ENCODE measurements at regions not wholly inside any gene's neighbourhood (a gene's known extent, or its start where the extent isn't known, plus 50 kb on each side); places are given as distances from the start of the nearest gene placed in this dataset.

DNA sequence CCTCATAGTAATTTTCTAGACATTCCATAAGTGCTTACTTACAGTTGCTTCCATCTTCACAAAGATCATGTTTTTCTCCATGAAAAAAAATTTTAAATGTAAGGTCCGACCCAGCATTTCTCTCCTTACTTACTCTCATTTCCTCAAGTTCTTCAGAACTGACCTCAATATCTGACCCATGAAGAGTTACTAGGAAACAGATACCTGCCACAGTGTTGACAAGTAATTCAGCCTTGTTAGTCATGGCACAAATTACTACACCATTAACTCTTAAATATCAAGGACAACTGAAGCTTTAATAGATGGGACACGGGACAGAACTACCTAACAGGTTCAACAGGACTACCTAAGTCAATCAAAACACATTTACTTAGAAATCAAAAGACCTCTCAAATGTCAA is 316.2 kb downstream of the POM121L12 start:
- Histone ChIP-seq H4K20me1 (replicated peaks in 1 of 2; ENCODE audit: control insufficient read depth in 1 of 2, insufficient read depth in 2 of 2, low read length in 2 of 2) (no peaks in the 10 kb centered on the region), H3K56ac (replicated peaks; ENCODE audit: insufficient read length, low read depth, low read length) (no peak overlapping the region), H2AFZ (ENCODE audit: low read length) (no peak overlapping the region), H4K5ac (ENCODE audit: insufficient read length, low read depth, low read length) (no peak overlapping the region), H2AK5ac (ENCODE audit: low read depth, low read length) (no peak overlapping the region), H2BK12ac (ENCODE audit: low read depth, low read length) (no peak overlapping the region), H3K4me3 (ENCODE audit: extremely low read depth in 1 of 4, insufficient read depth in 2 of 4, low read depth in 3 of 4, low read length in 4 of 4) (no peak overlapping the region), H3K4ac (replicated peaks; ENCODE audit: insufficient read length, low read depth, low read length) (no peak overlapping the region), H2BK120ac (replicated peaks; ENCODE audit: low read depth, low read length) (no peak overlapping the region), H3K4me2 (ENCODE audit: insufficient read depth in 1 of 2, low read depth in 2 of 2, low read length in 2 of 2) (no peak overlapping the region), H3K4me1 (replicated peaks in 1 of 4; ENCODE audit: control insufficient read depth in 3 of 4, insufficient read depth in 4 of 4, low read length in 3 of 4) (no peaks in the 10 kb centered on the region), H2BK20ac (ENCODE audit: low read length) (no peak overlapping the region), H3K36me3 (ENCODE audit: control insufficient read depth in 2 of 4, insufficient read depth in 4 of 4, low read length in 3 of 4) (no peaks in the 10 kb centered on the region), H2BK15ac (ENCODE audit: low read length) (no peak overlapping the region), H3K14ac (ENCODE audit: insufficient read length) (no peak overlapping the region), H3K9ac (replicated peaks in 1 of 4; ENCODE audit: extremely low read depth in 1 of 4, low read depth in 3 of 4, low read length in 3 of 4) (no peak overlapping the region), H3K27ac (ENCODE audit: low read depth, low read length) (no peak overlapping the region), H3K18ac (ENCODE audit: extremely low read depth, low read length) (no peak overlapping the region), H3K79me1 (ENCODE audit: low read depth, low read length) (no peaks in the 10 kb centered on the region), H2BK5ac (ENCODE audit: low read depth, low read length) (no peak overlapping the region), H3K23ac (ENCODE audit: insufficient read length) (no peak overlapping the region), H4K91ac (replicated peaks; ENCODE audit: insufficient read length, low read length) (no peak overlapping the region), H3K79me2 (ENCODE audit: control insufficient read depth in 1 of 2, insufficient read depth in 2 of 2, low read length in 2 of 2) (no peaks in the 10 kb centered on the region), H3K27me3 (replicated peaks in 1 of 4; ENCODE audit: control insufficient read depth in 3 of 4, extremely low read depth in 1 of 4, insufficient read depth in 3 of 4, low read length in 3 of 4) (no peaks in the 10 kb centered on the region), H3K23me2 (ENCODE audit: low read depth, low read length) (no peaks in the 10 kb centered on the region), H3K9me3 (ENCODE audit: insufficient read depth in 2 of 2, low read depth in 1 of 2, low read length in 1 of 2) (no peaks in the 10 kb centered on the region), H4K8ac (ENCODE audit: extremely low read depth, insufficient read depth, low read length) (no peak overlapping the region)
- FAIRE-seq (no peak), DNase-seq (ENCODE audit: low read depth in 1 of 2, low spot score in 2 of 2) (no peak)
- ChIA-PET POLR2A (ENCODE audit: partially characterized antibody) (no interaction called here), CTCF (ENCODE audit: partially characterized antibody) (no interaction called here)
- TF ChIP-seq GABPA (IDR thresholded peaks at IDR 0.05; ENCODE audit: borderline replicate concordance, insufficient read depth, low read length) (no peak), BRCA1 (IDR thresholded peaks at IDR 0.05; ENCODE audit: low read depth, low read length) (no peak), BACH1 (IDR thresholded peaks at IDR 0.05; ENCODE audit: low read length) (no peak), RNF2 (IDR thresholded peaks at IDR 0.05; ENCODE audit: borderline replicate concordance, low read depth, low read length, missing control alignments, poor library complexity, severe bottlenecking) (no peak)
- WGBS, 2 experiments (ENCODE audit: extremely low coverage in 1 of 2, insufficient coverage in 1 of 2, insufficient read length in 1 of 2, insufficient replicate concordance in 2 of 2, low coverage in 1 of 2, low lambda C conversion rate in 2 of 2, missing lambda C conversion rate in 1 of 2) = 85% methylated on average over 2 of the region's 2 CpGs; no CpG with 5 or more reads in 1 of the 2 experiments

Data from H1 (cell line).